Upper lobe of left lung (tissue), 4 donors: ENCODE measurements at regions not wholly inside any gene's neighbourhood (a gene's known extent, or its start where the extent isn't known, plus 50 kb on each side); places are given as distances from the start of the nearest gene placed in this dataset.

ENCODE experiments used
- CTCF ChIP-seq, 6 experiments: fragments of 450-650 bp in 4 of 6; fragments of 200-600 bp in 2 of 6; sonication (generic) in 2 of 6; IDR thresholded peaks; one replicate each; pipeline ENCODE4 v1.5.1; 2016 to 2019; ENCODE audit warnings: antibody characterized with exemption in 6 of 6
- EP300 ChIP-seq, 4 donors: sonication (generic); formaldehyde crosslinking; IDR thresholded peaks; one replicate each; pipeline ENCODE4 v1.5.1; 2017; ENCODE audit warnings: antibody characterized with exemption in 4 of 4, control low read depth in 2 of 4
- POLR2A ChIP-seq, 4 donors: fragments of 450-650 bp; IDR thresholded peaks; one replicate each; pipeline ENCODE4 v1.5.1; 2016 to 2017; ENCODE audit warnings: antibody characterized with exemption in 4 of 4, mild to moderate bottlenecking in 2 of 4

GRCh38 chr7:358352-358751 lies 68.4 kb downstream of the FOXL3 start:
- TF ChIP-seq CTCF (IDR thresholded peaks at IDR 0.05) (no peak), EP300 (IDR thresholded peaks at IDR 0.05) (no peak), POLR2A (IDR thresholded peaks at IDR 0.05) (no peak)
